ENCODE measurements at regions not wholly inside any gene's neighbourhood (a gene's known extent, or its start where the extent isn't known, plus 50 kb on each side); places are given as distances from the start of the nearest gene placed in this dataset.
"Not testable (repeated sequence)": the region's sequence is repeated elsewhere in the genome, so short reads cannot be mapped to it uniquely, and the experiment has no call there.

- no peak overlapping the region for H3K27ac ChIP-seq
- no peak for DNase-seq (ENCODE audit: low read depth, low spot score)
These were observed 313.8 kb downstream of the COL12A1 start for GRCh38 chr6:74892091-74892490.

GRCh38 chr6:74891349-74891831 is 314.5 kb downstream of the COL12A1 start:
- H3K27ac ChIP-seq, result no peak overlapping the region
- no peak for DNase-seq (ENCODE audit: low read depth, low spot score)

GRCh38 chr6:74889635-74890034 is 316.2 kb downstream of the COL12A1 start:
- no peak overlapping the region for H3K27ac ChIP-seq
- DNase-seq (ENCODE audit: low read depth, low spot score), result no peak

- DNase-seq (ENCODE audit: low read depth, low spot score); H3K27ac ChIP-seq: not testable (repeated sequence)
These were observed 317.1 kb downstream of the COL12A1 start for GRCh38 chr6:74888741-74889140.

GRCh38 chr6:74879976-74880375 is 325.9 kb downstream of the COL12A1 start:
- H3K27ac ChIP-seq, result peak overlapping the region; percentile 57
- no peak for DNase-seq (ENCODE audit: low read depth, low spot score)

GRCh38 chr6:74879234-74879633 is 326.6 kb downstream of the COL12A1 start:
- H3K27ac ChIP-seq, result peak overlapping the region; percentile 57
- peak; percentile 89 for DNase-seq (ENCODE audit: low read depth, low spot score)

GRCh38 chr6:74875193-74875592 is 330.7 kb downstream of the COL12A1 start:
- DNase-seq (ENCODE audit: low read depth, low spot score), result no peak
- H3K27ac ChIP-seq, result no peak overlapping the region

GRCh38 chr6:74872754-74873476 is 332.9 kb downstream of the COL12A1 start:
- DNase-seq (ENCODE audit: low read depth, low spot score), result no peak
- no peak overlapping the region for H3K27ac ChIP-seq

GRCh38 chr6:74871757-74872156 is 334.1 kb downstream of the COL12A1 start:
- DNase-seq (ENCODE audit: low read depth, low spot score), result peak; percentile 61
- no peak overlapping the region for H3K27ac ChIP-seq

GRCh38 chr6:74870403-74870802 is 335.4 kb downstream of the COL12A1 start:
- no peak for DNase-seq (ENCODE audit: low read depth, low spot score)
- H3K27ac ChIP-seq, result no peak overlapping the region

GRCh38 chr6:74867291-74867690 is 338.6 kb downstream of the COL12A1 start:
- H3K27ac ChIP-seq, result no peak overlapping the region
- DNase-seq (ENCODE audit: low read depth, low spot score), result no peak

GRCh38 chr6:74863968-74864367 is 341.9 kb downstream of the COL12A1 start:
- no peak overlapping the region for H3K27ac ChIP-seq
- no peak for DNase-seq (ENCODE audit: low read depth, low spot score)

GRCh38 chr6:74860456-74860855 is 345.4 kb downstream of the COL12A1 start:
- no peak overlapping the region for H3K27ac ChIP-seq
- DNase-seq (ENCODE audit: low read depth, low spot score), result no peak

- no peak for DNase-seq (ENCODE audit: low read depth, low spot score)
- H3K27ac ChIP-seq, result no peak overlapping the region
These were observed 348.7 kb downstream of the COL12A1 start for GRCh38 chr6:74857157-74857556.

- DNase-seq (ENCODE audit: low read depth, low spot score), result no peak
- no peak overlapping the region for H3K27ac ChIP-seq
These were observed 351.9 kb downstream of the COL12A1 start for GRCh38 chr6:74853991-74854390.

- no peak for DNase-seq (ENCODE audit: low read depth, low spot score)
- H3K27ac ChIP-seq, result no peak overlapping the region
These were observed 354.3 kb downstream of the COL12A1 start for GRCh38 chr6:74851596-74851995.

GRCh38 chr6:74840953-74841352 is 364.9 kb downstream of the COL12A1 start:
- no peak overlapping the region for H3K27ac ChIP-seq
- no peak for DNase-seq (ENCODE audit: low read depth, low spot score)

- DNase-seq (ENCODE audit: low read depth, low spot score), result no peak
These were observed 370.9 kb downstream of the COL12A1 start for GRCh38 chr6:74834967-74835366.

GRCh38 chr6:74826263-74826662 is 379.6 kb downstream of the COL12A1 start:
- H3K27ac ChIP-seq, result no peak overlapping the region
- DNase-seq (ENCODE audit: low read depth, low spot score), result no peak

More at GRCh38 chr6:74834967-74835366, 370.9 kb downstream of the COL12A1 start:
- no peak overlapping the region for H3K27ac ChIP-seq

- no peak overlapping the region for H3K27ac ChIP-seq
- no peak for DNase-seq (ENCODE audit: low read depth, low spot score)
These were observed 391.4 kb downstream of the COL12A1 start for GRCh38 chr6:74814440-74814839.

- DNase-seq (ENCODE audit: low read depth, low spot score), result no peak
- H3K27ac ChIP-seq, result no peak overlapping the region
These were observed 398.2 kb downstream of the COL12A1 start for GRCh38 chr6:74807674-74808073.

Measured in epithelial cell of prostate (primary cell).